GM12875 (cell line): ENCODE measurements at regions not wholly inside any gene's neighbourhood (a gene's known extent, or its start where the extent isn't known, plus 50 kb on each side); places are given as distances from the start of the nearest gene placed in this dataset.

Experiments used
- H3K4me3 ChIP-seq: one replicate; pipeline ENCODE4 v1.5.1; 2011; ENCODE audit warnings: low read depth, low read length, control low read depth
- TF ChIP-seq, protein P1 (sequence below): IDR thresholded peaks from 2 replicates; pipeline ENCODE4 v1.5.1; 2011; ENCODE audit warnings: low read depth, mild to moderate bottlenecking, control low read depth, inconsistent platforms, low read length, moderate library complexity, borderline replicate concordance; ENCODE audit not compliant: insufficient read depth

DNA sequence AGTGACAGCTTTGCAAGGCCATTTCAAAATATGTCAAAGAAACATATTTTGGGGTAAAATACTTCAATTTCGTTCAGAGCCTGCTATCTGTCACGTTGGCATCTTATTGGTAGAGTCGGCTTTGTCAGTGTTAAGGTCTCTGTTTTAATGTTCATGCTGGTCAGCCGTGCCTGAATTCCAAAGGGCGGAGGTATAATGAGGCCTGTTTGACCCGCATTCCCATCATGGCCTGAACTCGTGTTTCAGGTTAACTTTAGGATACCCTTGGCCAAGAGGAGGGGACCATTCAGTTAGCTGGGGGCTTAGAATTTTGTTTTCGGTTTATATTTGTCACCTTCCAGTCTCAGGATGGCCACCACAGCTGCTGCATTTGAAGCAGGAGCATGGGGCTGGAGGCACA is 236.4 kb downstream of the NFATC2 start:
- TF ChIP-seq, protein P1, sequence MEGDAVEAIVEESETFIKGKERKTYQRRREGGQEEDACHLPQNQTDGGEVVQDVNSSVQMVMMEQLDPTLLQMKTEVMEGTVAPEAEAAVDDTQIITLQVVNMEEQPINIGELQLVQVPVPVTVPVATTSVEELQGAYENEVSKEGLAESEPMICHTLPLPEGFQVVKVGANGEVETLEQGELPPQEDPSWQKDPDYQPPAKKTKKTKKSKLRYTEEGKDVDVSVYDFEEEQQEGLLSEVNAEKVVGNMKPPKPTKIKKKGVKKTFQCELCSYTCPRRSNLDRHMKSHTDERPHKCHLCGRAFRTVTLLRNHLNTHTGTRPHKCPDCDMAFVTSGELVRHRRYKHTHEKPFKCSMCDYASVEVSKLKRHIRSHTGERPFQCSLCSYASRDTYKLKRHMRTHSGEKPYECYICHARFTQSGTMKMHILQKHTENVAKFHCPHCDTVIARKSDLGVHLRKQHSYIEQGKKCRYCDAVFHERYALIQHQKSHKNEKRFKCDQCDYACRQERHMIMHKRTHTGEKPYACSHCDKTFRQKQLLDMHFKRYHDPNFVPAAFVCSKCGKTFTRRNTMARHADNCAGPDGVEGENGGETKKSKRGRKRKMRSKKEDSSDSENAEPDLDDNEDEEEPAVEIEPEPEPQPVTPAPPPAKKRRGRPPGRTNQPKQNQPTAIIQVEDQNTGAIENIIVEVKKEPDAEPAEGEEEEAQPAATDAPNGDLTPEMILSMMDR = no peak
- H3K4me3 ChIP-seq = no peak overlapping the region

DNA sequence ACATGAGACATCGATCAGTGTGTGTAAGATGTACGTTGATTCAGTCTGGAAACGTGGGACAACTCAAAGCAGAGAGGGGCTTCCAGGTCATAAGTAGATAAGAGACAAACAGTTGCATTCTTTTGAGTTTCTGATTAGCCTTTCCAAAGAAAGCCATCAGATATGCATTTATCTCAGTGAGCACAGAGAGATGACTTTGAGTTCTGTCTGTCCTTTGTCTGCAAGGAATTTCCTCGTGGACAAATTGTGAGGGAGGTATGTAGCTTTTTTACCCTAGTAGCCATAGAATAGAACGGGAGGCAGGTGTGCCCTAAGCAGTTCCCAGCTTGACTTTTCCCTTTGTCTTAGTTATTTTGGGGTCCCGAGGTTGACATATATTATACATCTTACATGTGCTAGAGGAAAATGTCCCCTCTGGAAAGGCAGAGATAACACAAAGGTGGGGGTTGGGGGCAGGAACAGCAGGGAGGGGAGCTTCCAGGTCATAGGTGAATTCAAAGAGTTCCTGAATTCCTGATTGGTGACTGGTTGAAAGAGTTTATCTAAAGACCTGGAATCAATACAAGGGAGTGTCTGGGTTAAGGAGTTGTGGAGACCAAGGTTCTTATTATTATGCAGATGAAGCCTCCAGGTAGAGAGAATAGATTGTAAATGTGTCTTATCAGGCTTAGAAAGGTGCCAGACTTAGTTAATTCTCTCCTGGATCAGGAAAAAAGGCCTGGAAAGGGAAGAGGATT is 237.0 kb downstream of the NFATC2 start:
- no peak overlapping the region for H3K4me3 ChIP-seq
- TF ChIP-seq, protein P1 = no peak

DNA sequence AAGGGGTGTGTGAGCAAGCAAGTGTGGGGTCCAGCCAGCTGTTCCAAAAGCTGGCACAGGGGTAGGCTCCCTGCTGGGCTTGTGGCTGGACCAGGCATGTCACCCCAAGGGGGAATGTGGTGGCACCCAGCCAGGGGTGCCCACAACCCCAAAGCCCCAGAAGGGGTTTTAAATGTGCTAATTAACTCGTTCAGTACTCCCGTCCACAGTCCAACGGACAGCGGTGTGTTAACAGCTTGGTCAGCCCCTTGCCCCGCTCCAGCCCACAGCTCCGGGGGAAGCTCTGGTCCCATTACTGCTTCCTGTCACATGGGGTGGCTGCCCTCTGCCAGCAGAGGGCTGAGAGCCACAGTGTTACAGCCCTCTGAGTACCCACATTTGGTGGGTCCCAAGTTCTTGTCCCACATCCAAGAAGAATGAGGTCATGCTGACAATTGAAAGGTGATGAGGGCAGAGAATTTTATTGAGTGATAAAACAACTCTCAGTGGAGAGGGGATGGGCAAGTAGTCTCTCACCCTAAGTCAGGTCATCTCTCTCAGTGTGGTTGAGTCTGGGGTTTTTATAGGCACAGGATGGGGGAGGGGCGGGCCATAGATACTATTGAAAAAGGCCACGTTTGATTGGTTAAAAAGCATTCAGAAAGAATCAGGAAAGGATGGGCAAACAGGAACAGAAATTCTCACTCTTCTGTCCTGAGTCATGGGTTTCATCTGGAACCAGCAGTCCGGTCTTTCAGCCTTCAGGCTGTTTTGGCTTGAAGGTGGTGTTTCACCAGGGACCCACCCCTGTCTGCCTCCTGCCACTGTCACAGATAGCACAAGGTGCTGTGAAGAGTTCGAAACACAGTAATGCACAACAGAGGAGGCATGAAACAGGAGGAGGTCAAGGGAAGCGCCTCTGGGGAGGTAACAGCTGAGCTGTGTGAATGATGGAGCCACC is 238.5 kb downstream of the NFATC2 start:
- TF ChIP-seq, protein P1 = no peak
- no peak overlapping the region for H3K4me3 ChIP-seq

DNA sequence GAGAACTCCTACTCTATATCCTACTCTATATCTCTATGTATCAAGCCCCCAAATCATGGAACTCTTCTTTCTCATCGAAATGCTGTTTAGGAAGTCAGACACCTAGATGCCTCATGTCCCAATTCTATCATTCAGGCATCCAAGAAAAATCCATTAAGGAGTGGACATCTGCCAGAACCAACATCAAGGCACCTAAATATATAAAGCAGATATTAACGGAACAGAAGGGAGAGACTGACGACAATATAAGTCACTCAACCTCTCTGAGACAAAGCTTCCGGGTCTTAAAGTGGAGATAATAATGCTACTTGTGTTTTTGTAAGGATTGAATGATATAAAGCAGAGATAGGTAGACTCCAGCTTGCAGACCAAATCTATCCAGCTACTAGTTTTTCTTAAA is 241.5 kb downstream of the NFATC2 start:
- TF ChIP-seq, protein P1 = no peak
- H3K4me3 ChIP-seq = no peak overlapping the region

DNA sequence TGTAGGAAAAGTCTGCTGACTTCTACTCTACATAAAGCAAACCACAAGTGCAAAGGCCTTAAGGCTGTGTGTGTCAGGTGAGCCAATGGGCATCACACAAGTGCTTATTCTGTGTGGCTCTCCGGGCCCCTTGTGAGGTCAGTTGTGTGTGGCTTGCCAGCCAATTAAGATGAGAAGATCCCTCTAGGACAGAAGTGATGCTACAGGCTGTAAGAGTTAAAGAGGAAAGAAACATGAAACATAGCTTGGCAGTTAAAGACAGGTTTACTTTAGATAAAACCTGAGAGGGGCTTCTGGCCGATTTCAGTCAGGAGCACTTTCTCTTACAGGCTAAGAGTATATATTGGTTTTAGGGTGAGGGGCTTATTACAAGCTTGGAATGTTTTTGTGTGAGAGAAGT is 242.4 kb downstream of the NFATC2 start:
- TF ChIP-seq, protein P1 = no peak

DNA sequence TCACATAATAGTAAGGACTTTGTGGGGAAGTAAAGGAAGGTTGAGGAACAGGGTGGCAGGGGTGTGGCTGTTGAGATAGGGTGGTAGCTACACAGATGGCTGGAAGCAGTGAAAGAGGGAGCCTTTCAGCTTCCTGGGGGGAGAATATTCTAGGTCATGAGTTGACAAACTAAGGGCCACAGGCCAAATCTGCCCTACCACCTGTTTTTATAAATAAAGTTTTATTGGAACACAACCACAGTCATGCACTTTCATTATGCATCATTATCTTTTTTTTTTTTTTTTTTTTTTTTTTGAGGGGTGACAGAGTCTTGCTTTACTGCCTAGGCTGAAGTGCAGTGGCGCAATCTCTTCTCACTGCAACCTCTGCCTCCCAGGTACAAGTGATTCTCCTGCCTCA is 243.1 kb downstream of the NFATC2 start:
- TF ChIP-seq, protein P1 = no peak
- H3K4me3 ChIP-seq = no peak overlapping the region

More for the DNA sequence above, 242.4 kb downstream of the NFATC2 start:
- H3K4me3 ChIP-seq = no peak overlapping the region
